ENCODE measurements at regions not wholly inside any gene's neighbourhood (a gene's known extent, or its start where the extent isn't known, plus 50 kb on each side); places are given as distances from the start of the nearest gene placed in this dataset.

DNA sequence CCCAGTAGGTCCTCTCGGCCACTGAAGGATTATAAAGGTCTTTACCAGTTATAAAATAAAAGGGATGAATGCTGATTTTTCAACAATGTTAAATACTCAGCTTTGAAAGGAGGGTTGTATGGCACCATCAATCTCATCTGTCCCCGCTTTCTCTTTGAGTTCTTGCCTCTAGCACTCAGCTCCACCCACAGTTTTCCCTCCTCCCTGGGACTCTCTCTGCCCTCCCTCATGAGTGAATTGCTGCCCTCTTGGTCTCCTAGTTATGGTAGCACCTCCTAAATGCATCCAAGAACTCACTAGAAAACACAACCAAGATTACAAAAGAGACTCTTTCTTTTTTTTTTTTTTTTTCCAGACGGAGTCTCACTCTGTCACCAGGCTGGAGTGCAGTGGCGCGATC is 91.0 kb downstream of the TEX35 start:
- intact Hi-C loops (cut with micrococcal nuclease) = no loop called here
- Histone ChIP-seq H3K4ac (ENCODE audit: low read depth, low read length) (no peak overlapping the region), H3K14ac (replicated peaks; ENCODE audit: low read depth, low read length) (no peak overlapping the region), H3K23ac (ENCODE audit: low read depth, low read length) (no peak overlapping the region), H3K9ac (ENCODE audit: low read depth, low read length) (no peak overlapping the region), H3K4me1 (ENCODE audit: control insufficient read depth, insufficient read depth, low read length) (peaks cover 17% of the 10 kb centered on the region), H2AK9ac (replicated peaks; ENCODE audit: low read depth, low read length, poor library complexity) (no peak overlapping the region), H4K8ac (ENCODE audit: low read depth in 2 of 2, low read length in 2 of 2) (no peak overlapping the region), H2BK120ac (ENCODE audit: low read depth, low read length) (no peak overlapping the region), H2BK20ac (ENCODE audit: low read depth, low read length) (no peak overlapping the region), H3K18ac (ENCODE audit: low read depth, low read length) (no peak overlapping the region), H2AK5ac (ENCODE audit: low read depth, low read length) (no peak overlapping the region), H3K9me1 (ENCODE audit: insufficient read depth, low read length) (peaks cover 9% of the 10 kb centered on the region; the same call in 1 of the 2 replicates), H2BK5ac (ENCODE audit: low read depth, low read length, poor library complexity, severe bottlenecking) (no peak overlapping the region), H3K79me1 (ENCODE audit: low read depth in 1 of 2, low read length in 2 of 2) (no peaks in the 10 kb centered on the region), H3K36me3 (ENCODE audit: control insufficient read depth, insufficient read depth, low read length) (no peaks in the 10 kb centered on the region), H3K9me3 (ENCODE audit: control insufficient read depth, insufficient read depth, low read length) (no peaks in the 10 kb centered on the region), H2BK15ac (ENCODE audit: low read depth, low read length) (no peak overlapping the region), H3K27ac (ENCODE audit: insufficient read depth, low read length) (no peak overlapping the region), H4K91ac (ENCODE audit: insufficient read depth, low read depth, low read length) (no peak overlapping the region), H3K56ac (ENCODE audit: extremely low read depth, insufficient read depth, low read length) (no peak overlapping the region), H3K4me3 (ENCODE audit: insufficient read depth, low read depth, low read length) (no peak overlapping the region), H2AFZ (replicated peaks; ENCODE audit: low read length, poor library complexity) (no peak overlapping the region), H3K27me3 (ENCODE audit: control insufficient read depth, insufficient read depth, low read length) (no peaks in the 10 kb centered on the region), H3K4me2 (ENCODE audit: low read depth, low read length) (no peak overlapping the region), H4K5ac (ENCODE audit: low read depth, low read length) (no peak overlapping the region), H4K20me1 (ENCODE audit: insufficient read depth, low read length) (peaks cover 4% of the 10 kb centered on the region; the same call in 1 of the 2 replicates)
- ATAC-seq (ENCODE audit: low read depth) = no peak
- POLR2A ChIA-PET (ENCODE audit: unreplicated experiment) = no interaction called here
- no TSS peak for BruUV-seq (replicated peaks)
- in situ Hi-C loops (cut with MboI; ENCODE audit: low sequenced_read_pairs) = no loop called here
- no peak for DNase-seq
- CTCF ChIA-PET = interaction anchor here (1.1 kb wide), 1 partner anchor 25 kb away, joined by 3 read pairs; no protein-coding TSS in a partner anchor
- dilution Hi-C loops (cut with HindIII; ENCODE audit: low sequenced_read_pairs, unreplicated experiment) = no loop called here
- no peak for TF ChIP-seq BHLHE40 (IDR thresholded peaks at IDR 0.05; ENCODE audit: low read depth, low read length)
- WGBS, 2 experiments (ENCODE audit: extremely low coverage in 2 of 2, insufficient read length in 1 of 2) = no CpG with 5 or more reads among the region's 5 CpGs
